ENCODE measurements at regions not wholly inside any gene's neighbourhood (a gene's known extent, or its start where the extent isn't known, plus 50 kb on each side); places are given as distances from the start of the nearest gene placed in this dataset.

DNA sequence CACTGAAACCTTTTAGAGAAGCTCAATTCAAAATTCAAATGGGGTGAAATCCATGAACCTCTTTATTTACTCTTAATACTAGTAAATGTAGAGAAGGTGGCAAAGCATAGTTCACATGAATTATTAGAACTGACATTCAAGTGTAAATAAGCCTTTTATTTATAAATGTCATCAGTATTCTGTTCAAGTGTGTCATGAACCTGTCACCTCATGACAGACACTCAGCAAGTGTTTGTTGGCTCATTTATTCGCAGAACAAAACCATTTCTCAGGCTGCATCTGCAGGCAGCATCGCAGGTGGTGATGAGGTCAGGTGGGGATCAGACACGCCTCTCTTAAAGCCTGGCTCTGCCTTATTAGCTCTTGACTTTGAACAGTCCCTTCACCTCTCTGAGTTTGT is 116.6 kb downstream of the SETD4 start:
- Mint-ChIP-seq H3K4me1 (peaks cover 6% of the 10 kb centered on the region), H3K27ac (peak overlapping the region in 1 of 7 donors; percentile 46), H3K36me3 (no peaks in the 10 kb centered on the region), H3K27me3 (ENCODE audit: low read depth in 3 of 3) (peaks cover 0 to 3% (median 1%) of the 10 kb centered on the region in 3 donors), H3K4me3 (no peak overlapping the region), H3K9me3 (no peaks in the 10 kb centered on the region)
- intact Hi-C loops (cut with micrococcal nuclease): loop anchor here (10.0 kb wide), 1 partner anchor 99 kb away; no protein-coding TSS in a partner anchor
- no peak overlapping the region for H3K9ac ChIP-seq (ENCODE audit: insufficient read depth, low read length, poor library complexity, severe bottlenecking)
- H3K79me2 ChIP-seq (ENCODE audit: insufficient read depth, low read length): no peaks in the 10 kb centered on the region
- H3K27ac ChIP-seq (ENCODE audit: low read depth in 1 of 2, low read length in 2 of 2): no peak overlapping the region
- H3K4me2 ChIP-seq (replicated peaks; ENCODE audit: extremely low read depth, low read length, poor library complexity, severe bottlenecking): no peak overlapping the region
- no peaks in the 10 kb centered on the region for H3K9me3 ChIP-seq (replicated peaks in 1 of 2; ENCODE audit: control insufficient read depth in 1 of 2, insufficient read depth in 1 of 2, low read length in 2 of 2)
- H3K4me3 ChIP-seq (replicated peaks in 1 of 3; ENCODE audit: low read depth in 2 of 3, low read length in 3 of 3): no peak overlapping the region
- H3K36me3 ChIP-seq (replicated peaks in 1 of 2; ENCODE audit: control insufficient read depth in 1 of 2, insufficient read depth in 2 of 2, low read length in 2 of 2): no peaks in the 10 kb centered on the region
- H3K27me3 ChIP-seq (ENCODE audit: control insufficient read depth in 2 of 2, insufficient read depth in 2 of 2, low read length in 2 of 2): no peaks in the 10 kb centered on the region
- TF ChIP-seq, protein P1, sequence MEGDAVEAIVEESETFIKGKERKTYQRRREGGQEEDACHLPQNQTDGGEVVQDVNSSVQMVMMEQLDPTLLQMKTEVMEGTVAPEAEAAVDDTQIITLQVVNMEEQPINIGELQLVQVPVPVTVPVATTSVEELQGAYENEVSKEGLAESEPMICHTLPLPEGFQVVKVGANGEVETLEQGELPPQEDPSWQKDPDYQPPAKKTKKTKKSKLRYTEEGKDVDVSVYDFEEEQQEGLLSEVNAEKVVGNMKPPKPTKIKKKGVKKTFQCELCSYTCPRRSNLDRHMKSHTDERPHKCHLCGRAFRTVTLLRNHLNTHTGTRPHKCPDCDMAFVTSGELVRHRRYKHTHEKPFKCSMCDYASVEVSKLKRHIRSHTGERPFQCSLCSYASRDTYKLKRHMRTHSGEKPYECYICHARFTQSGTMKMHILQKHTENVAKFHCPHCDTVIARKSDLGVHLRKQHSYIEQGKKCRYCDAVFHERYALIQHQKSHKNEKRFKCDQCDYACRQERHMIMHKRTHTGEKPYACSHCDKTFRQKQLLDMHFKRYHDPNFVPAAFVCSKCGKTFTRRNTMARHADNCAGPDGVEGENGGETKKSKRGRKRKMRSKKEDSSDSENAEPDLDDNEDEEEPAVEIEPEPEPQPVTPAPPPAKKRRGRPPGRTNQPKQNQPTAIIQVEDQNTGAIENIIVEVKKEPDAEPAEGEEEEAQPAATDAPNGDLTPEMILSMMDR (IDR thresholded peaks at IDR 0.05): no peak
- peaks cover 0 to 3% of the 10 kb centered on the region in 2 donors for H3K4me1 ChIP-seq (ENCODE audit: control insufficient read depth in 1 of 2, insufficient read depth in 2 of 2, low read length in 2 of 2)
- 100% methylated on average over 2 of the region's 3 CpGs for WGBS (ENCODE audit: insufficient coverage)
- no peaks in the 10 kb centered on the region for H4K20me1 ChIP-seq (ENCODE audit: insufficient read depth, low read length)
- H2AFZ ChIP-seq (ENCODE audit: insufficient read depth, low read depth, low read length, poor library complexity, severe bottlenecking): no peak overlapping the region
- DNase-seq: no peak

DNA sequence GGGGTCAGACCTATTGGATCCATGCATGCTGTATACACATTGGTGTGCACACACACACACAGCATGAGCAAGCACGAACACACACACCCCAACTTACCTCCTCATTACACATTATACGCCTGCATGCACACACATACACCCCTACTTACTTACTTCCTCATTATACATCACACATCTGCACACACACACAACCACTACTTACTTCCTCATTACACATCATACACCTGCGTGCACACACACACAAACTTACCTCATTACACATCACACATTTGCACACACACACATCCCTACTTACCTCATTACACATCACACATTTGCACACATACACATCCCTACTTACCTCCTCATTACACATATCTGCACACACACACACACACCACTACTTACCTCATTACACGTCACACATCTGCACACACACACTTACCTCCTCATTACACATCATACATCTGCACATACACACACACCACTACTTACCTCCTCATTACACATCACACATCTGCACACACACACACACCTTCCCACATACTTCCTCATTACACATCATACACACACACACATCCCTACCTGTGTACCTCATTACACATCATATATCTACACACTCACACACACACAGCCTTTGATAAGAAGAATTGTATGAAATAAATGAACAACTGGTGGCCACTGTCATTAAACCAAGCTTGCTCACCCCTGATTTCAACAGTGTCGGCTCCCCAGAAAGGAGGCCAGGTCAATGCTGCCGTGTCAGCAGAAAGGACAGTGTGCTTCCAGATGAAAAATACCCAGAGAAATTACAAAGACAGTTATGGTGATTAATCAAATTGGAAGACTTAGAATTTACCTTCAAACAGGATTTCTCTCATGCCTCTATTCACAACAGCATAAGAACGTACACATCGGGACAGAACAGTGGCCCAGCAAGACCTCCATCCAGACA is 117.8 kb downstream of the SETD4 start:
- Histone ChIP-seq H3K4me1 (ENCODE audit: control insufficient read depth in 1 of 2, insufficient read depth in 2 of 2, low read length in 2 of 2) (peaks cover 0 to 3% of the 10 kb centered on the region in 2 donors), H3K9me3 (replicated peaks in 1 of 2; ENCODE audit: control insufficient read depth in 1 of 2, insufficient read depth in 1 of 2, low read length in 2 of 2) (no peaks in the 10 kb centered on the region), H3K27ac (ENCODE audit: low read depth in 1 of 2, low read length in 2 of 2) (no peak overlapping the region), H3K4me2 (replicated peaks; ENCODE audit: extremely low read depth, low read length, poor library complexity, severe bottlenecking) (no peak overlapping the region), H3K4me3 (replicated peaks in 1 of 3; ENCODE audit: low read depth in 2 of 3, low read length in 3 of 3) (no peak overlapping the region), H2AFZ (ENCODE audit: insufficient read depth, low read depth, low read length, poor library complexity, severe bottlenecking) (no peak overlapping the region), H4K20me1 (ENCODE audit: insufficient read depth, low read length) (no peaks in the 10 kb centered on the region), H3K79me2 (ENCODE audit: insufficient read depth, low read length) (no peaks in the 10 kb centered on the region), H3K27me3 (ENCODE audit: control insufficient read depth in 2 of 2, insufficient read depth in 2 of 2, low read length in 2 of 2) (no peaks in the 10 kb centered on the region), H3K36me3 (replicated peaks in 1 of 2; ENCODE audit: control insufficient read depth in 1 of 2, insufficient read depth in 2 of 2, low read length in 2 of 2) (no peaks in the 10 kb centered on the region), H3K9ac (ENCODE audit: insufficient read depth, low read length, poor library complexity, severe bottlenecking) (no peak overlapping the region)
- H3K9me3 Mint-ChIP-seq: no peaks in the 10 kb centered on the region
- DNase-seq: peak in 1 of 3 donors; percentile 11
- H3K4me1 Mint-ChIP-seq: peaks cover 6% of the 10 kb centered on the region
- WGBS (ENCODE audit: insufficient coverage): 60% methylated on average over 6 of the region's 8 CpGs
- H3K4me3 Mint-ChIP-seq: no peak overlapping the region
- TF ChIP-seq, protein P1 (IDR thresholded peaks at IDR 0.05): no peak
- H3K27me3 Mint-ChIP-seq (ENCODE audit: low read depth in 3 of 3): peaks cover 0 to 3% (median 1%) of the 10 kb centered on the region in 3 donors
- intact Hi-C loops (cut with micrococcal nuclease): loop anchor here (10.0 kb wide), 1 partner anchor 98 kb away; no protein-coding TSS in a partner anchor
- H3K36me3 Mint-ChIP-seq: no peaks in the 10 kb centered on the region
- H3K27ac Mint-ChIP-seq: no peak overlapping the region

All from CD14-positive monocyte (primary cell).